ENCODE measurements at regions not wholly inside any gene's neighbourhood (a gene's known extent, or its start where the extent isn't known, plus 50 kb on each side); places are given as distances from the start of the nearest gene placed in this dataset.

- Histone ChIP-seq H3F3A (replicated peaks; ENCODE audit: insufficient read depth) (peaks cover 3% of the 10 kb centered on the region), H3K4me3 (ENCODE audit: low read depth in 2 of 2, low read length in 1 of 2) (no peak overlapping the region), H3K9me3 (no peaks in the 10 kb centered on the region), H3K4me2 (no peak overlapping the region), H3K27ac (ENCODE audit: low read depth in 2 of 2, low read length in 1 of 2) (peak overlapping the region in 1 of 2 experiments; percentile 66; a peak in 2 of 4 replicates), H3K9ac (no peak overlapping the region), H3K9me2 (no peaks in the 10 kb centered on the region), H3K79me2 (ENCODE audit: insufficient read depth) (no peaks in the 10 kb centered on the region), H3K27me3 (ENCODE audit: insufficient read depth) (no peaks in the 10 kb centered on the region), H3K36me3 (replicated peaks in 1 of 2; ENCODE audit: control insufficient read depth in 1 of 2, insufficient read depth in 2 of 2, low read length in 1 of 2) (no peaks in the 10 kb centered on the region), H3K4me1 (ENCODE audit: control insufficient read depth in 1 of 2, insufficient read depth in 2 of 2, low read depth in 1 of 2, low read length in 1 of 2) (peaks cover 0 to 12% of the 10 kb centered on the region in 2 experiments; a peak in 2 of 4 replicates), H2AFZ (ENCODE audit: low read depth) (no peak overlapping the region), H4K20me1 (ENCODE audit: insufficient read depth) (no peaks in the 10 kb centered on the region)
- ChIA-PET CTCF (interaction anchor here (1.2 to 1.9 kb wide), 2 partner anchors 11 to 317 kb away, joined by 3 to 7 read pairs; no protein-coding TSS in a partner anchor), POLR2A (no interaction called here)
- WGBS (ENCODE audit: low lambda C conversion rate) = 28% methylated on average over 3 of the region's 3 CpGs
- DNase-seq = no peak
- TF ChIP-seq GATA2 (CRISPR knock-in tag; IDR thresholded peaks at IDR 0.05) (no peak), REST (IDR thresholded peaks at IDR 0.05; ENCODE audit: low read depth, low read length) (no peak), EP300 (IDR thresholded peaks at IDR 0.05; ENCODE audit: borderline replicate concordance in 1 of 2, low read depth in 1 of 2, low read length in 1 of 2) (peak in 1 of 2 experiments; percentile 29; a peak in 1 of 4 replicates), MAX (IDR thresholded peaks at IDR 0.05; ENCODE audit: low read depth) (no peak), FOSL2 (IDR thresholded peaks at IDR 0.05; ENCODE audit: borderline replicate concordance, low read depth) (peak; percentile 80), GABPA (IDR thresholded peaks at IDR 0.05; ENCODE audit: low read depth) (no peak), IRF3 (IDR thresholded peaks at IDR 0.05; ENCODE audit: low read depth, low read length) (no peak), RFX5 (IDR thresholded peaks at IDR 0.05; ENCODE audit: low read length) (no peak), POLR2AphosphoS5 (IDR thresholded peaks at IDR 0.05; ENCODE audit: low read depth, low read length) (peak; percentile 28; the same call in 1 of the 2 replicates), RXRA (IDR thresholded peaks at IDR 0.05; ENCODE audit: borderline replicate concordance, low read depth) (peak; percentile 59; the same call in 1 of the 2 replicates), YY1 (IDR thresholded peaks at IDR 0.05; ENCODE audit: low read depth) (no peak), NFIC (IDR thresholded peaks at IDR 0.05; ENCODE audit: borderline replicate concordance) (no peak), CHD2 (IDR thresholded peaks at IDR 0.05; ENCODE audit: low read length, partially characterized antibody) (no peak), CTCF (IDR thresholded peaks at IDR 0.05) (no peak), TAF1 (IDR thresholded peaks at IDR 0.05; ENCODE audit: borderline replicate concordance, low read depth, low read length) (no peak), JUND (IDR thresholded peaks at IDR 0.05) (peak; percentile 63), RCOR1 (IDR thresholded peaks at IDR 0.05; ENCODE audit: low read length) (no peak), TCF12 (IDR thresholded peaks at IDR 0.05) (peak; percentile 55; the same call in 1 of the 2 replicates), USF1 (IDR thresholded peaks at IDR 0.05; ENCODE audit: borderline replicate concordance, low read depth) (0 out of 2 replicates have a peak, but pooled peaks have one; percentile 18), RAD21 (IDR thresholded peaks at IDR 0.05; ENCODE audit: low read length) (no peak), EZH2phosphoT487 (IDR thresholded peaks at IDR 0.05; ENCODE audit: borderline replicate concordance, low read depth) (no peak), MEF2A (IDR thresholded peaks at IDR 0.05; ENCODE audit: borderline replicate concordance, low read depth) (no peak), TEAD4 (IDR thresholded peaks at IDR 0.05; ENCODE audit: borderline replicate concordance, insufficient read depth) (no peak), PBX3 (IDR thresholded peaks at IDR 0.05) (peak; percentile 24; the same call in 1 of the 2 replicates), ELF1 (IDR thresholded peaks at IDR 0.05) (no peak)
Observed at GRCh38 chr14:31937730-31938346, 139.3 kb upstream of the ARHGAP5 start.
